Esophagus muscularis mucosa (tissue), 4 donors: ENCODE measurements at regions not wholly inside any gene's neighbourhood (a gene's known extent, or its start where the extent isn't known, plus 50 kb on each side); places are given as distances from the start of the nearest gene placed in this dataset.

Source experiments
- CTCF ChIP-seq, 3 experiments: fragments of 200-600 bp in 2 of 3; fragments of 450-650 bp in 1 of 3; sonication (generic) in 2 of 3; IDR thresholded peaks; one replicate each; pipeline ENCODE4 v1.5.1; 2017 to 2019; ENCODE audit warnings: antibody characterized with exemption in 3 of 3, mild to moderate bottlenecking in 2 of 3, moderate library complexity in 1 of 3
- EP300 ChIP-seq: sonication (generic); formaldehyde crosslinking; IDR thresholded peaks from one replicate; pipeline ENCODE4 v1.6.1; 2017; ENCODE audit warnings: antibody characterized with exemption
- POLR2A ChIP-seq: fragments of 450-650 bp; IDR thresholded peaks from one replicate; pipeline ENCODE4 v1.6.1; 2017; ENCODE audit warnings: antibody characterized with exemption, moderate library complexity, mild to moderate bottlenecking, low read depth
- POLR2AphosphoS5 ChIP-seq, 2 donors: sonication (generic); formaldehyde crosslinking; IDR thresholded peaks; one replicate each; pipeline ENCODE4 v1.6.1; 2017; ENCODE audit warnings: antibody characterized with exemption in 2 of 2

- TF ChIP-seq CTCF (IDR thresholded peaks at IDR 0.05) (no peak), EP300 (no peak), POLR2A (no peak), POLR2AphosphoS5 (IDR thresholded peaks at IDR 0.05) (no peak)
Measured at GRCh38 chr2:41379496-41380221, 668.2 kb upstream of the PKDCC start.
